Natural killer cell (primary cell): ENCODE measurements at regions not wholly inside any gene's neighbourhood (a gene's known extent, or its start where the extent isn't known, plus 50 kb on each side); places are given as distances from the start of the nearest gene placed in this dataset.

Experiments used
- ATAC-seq, 3 donors: fragments of 150-1000 bp in 2 of 3; fragments of 200-7000 bp in 1 of 3; cut with Tn5 transposase; 1 replicate in 1 of 3; 2 replicates in 2 of 3; pipeline ENCODE4 v1.10.0; 2021; ENCODE audit warnings: mild to moderate bottlenecking in 2 of 3, moderate library complexity in 2 of 3
- DNase-seq, 2 donors: peaks; one replicate each; pipeline versions ENCODE4 v3.0.0 to v3.0.0-alpha.2; 2013 to 2021; ENCODE audit warnings: mixed read lengths in 1 of 2
- H3K27ac ChIP-seq: one replicate; pipeline ENCODE4 v1.5.1; 2013; ENCODE audit warnings: mild to moderate bottlenecking, low read length
- H3K27me3 ChIP-seq: one replicate; pipeline ENCODE4 v1.6.1; 2013; ENCODE audit warnings: low read length; ENCODE audit not compliant: control insufficient read depth, insufficient read depth
- H3K36me3 ChIP-seq: one replicate; pipeline ENCODE4 v1.6.1; 2013; ENCODE audit warnings: low read length; ENCODE audit not compliant: control insufficient read depth, insufficient read depth
- H3K4me1 ChIP-seq: one replicate; pipeline ENCODE4 v1.6.1; 2013; ENCODE audit warnings: low read length; ENCODE audit not compliant: control insufficient read depth, insufficient read depth
- H3K4me3 ChIP-seq: one replicate; pipeline ENCODE4 v1.5.1; 2013; ENCODE audit warnings: low read length
- H3K9me3 ChIP-seq: one replicate; pipeline ENCODE4 v1.6.1; 2013; ENCODE audit warnings: low read length; ENCODE audit not compliant: control insufficient read depth, insufficient read depth
- H3K27ac Mint-ChIP-seq, 2 donors: one replicate each; pipeline ENCODE4 v1.8.0; 2022; ENCODE audit warnings: mild to moderate bottlenecking in 2 of 2, mixed read lengths in 2 of 2, moderate library complexity in 1 of 2
- H3K27me3 Mint-ChIP-seq, 2 donors: one replicate each; pipeline ENCODE4 v1.8.0; 2022; ENCODE audit warnings: low read depth in 2 of 2, mixed read lengths in 2 of 2
- H3K36me3 Mint-ChIP-seq: one replicate; pipeline ENCODE4 v1.8.0; 2022; ENCODE audit warnings: mixed read lengths
- H3K4me1 Mint-ChIP-seq, 2 donors: one replicate each; pipeline ENCODE4 v1.8.0; 2022; ENCODE audit warnings: mixed read lengths in 2 of 2
- H3K4me3 Mint-ChIP-seq: one replicate; pipeline ENCODE4 v1.8.0; 2022; ENCODE audit warnings: mild to moderate bottlenecking, moderate library complexity, mixed read lengths
- H3K9me3 Mint-ChIP-seq, 2 donors: one replicate each; pipeline ENCODE4 v1.8.0; 2022; ENCODE audit warnings: mixed read lengths in 2 of 2
- CTCF ChIP-seq: fragments of 200-600 bp; IDR thresholded peaks from one replicate; pipeline ENCODE4 v1.8.0; 2022; ENCODE audit warnings: antibody characterized with exemption
- WGBS: methylation state at CpG from one replicate; pipeline ENCODE4 v1.1.7; 2013; ENCODE audit warnings: missing lambda C conversion rate; ENCODE audit not compliant: insufficient coverage; 5-methylcytosine and 5-hydroxymethylcytosine counted together
- intact Hi-C: fragments of 100-400 bp; cut with micrococcal nuclease; formaldehyde crosslinking; loops from one replicate; pipeline ENCODE4 v1.14.2; 2022

GRCh38 chr4:179586460-179586859 lies 2144.2 kb upstream of the AGA start:
- 91% methylated on average over 8 of the region's 8 CpGs for WGBS
- Histone ChIP-seq H3K36me3 (no peaks in the 10 kb centered on the region), H3K4me1 (no peaks in the 10 kb centered on the region), H3K9me3 (no peaks in the 10 kb centered on the region), H3K27me3 (no peaks in the 10 kb centered on the region), H3K27ac (no peak overlapping the region), H3K4me3 (no peak overlapping the region)
- ATAC-seq (no peak), DNase-seq (no peak)
- Mint-ChIP-seq H3K4me1 (no peaks in the 10 kb centered on the region), H3K4me3 (no peak overlapping the region), H3K36me3 (peaks cover 13% of the 10 kb centered on the region), H3K27me3 (no peaks in the 10 kb centered on the region), H3K27ac (no peak overlapping the region), H3K9me3 (peaks cover 16 to 19% of the 10 kb centered on the region in 2 donors)
- TF ChIP-seq CTCF = no peak
- intact Hi-C loops = no loop called here

GRCh38 chr4:179595671-179596410 lies 2153.6 kb upstream of the AGA start:
- H3K9me3 ChIP-seq = peaks cover 2% of the 10 kb centered on the region
- H3K36me3 ChIP-seq = no peaks in the 10 kb centered on the region
- H3K27me3 ChIP-seq = no peaks in the 10 kb centered on the region
- no peak overlapping the region for H3K4me3 ChIP-seq
- Mint-ChIP-seq H3K9me3 (peaks cover 9 to 11% of the 10 kb centered on the region in 2 donors), H3K36me3 (peaks cover 4% of the 10 kb centered on the region), H3K27me3 (no peaks in the 10 kb centered on the region), H3K4me1 (no peaks in the 10 kb centered on the region), H3K4me3 (no peak overlapping the region), H3K27ac (no peak overlapping the region)
- ATAC-seq = no peak
- H3K27ac ChIP-seq = no peak overlapping the region
- no peaks in the 10 kb centered on the region for H3K4me1 ChIP-seq
- DNase-seq = no peak
- TF ChIP-seq CTCF = no peak
- 90% methylated on average over 6 of the region's 6 CpGs for WGBS
- intact Hi-C loops = no loop called here

DNA sequence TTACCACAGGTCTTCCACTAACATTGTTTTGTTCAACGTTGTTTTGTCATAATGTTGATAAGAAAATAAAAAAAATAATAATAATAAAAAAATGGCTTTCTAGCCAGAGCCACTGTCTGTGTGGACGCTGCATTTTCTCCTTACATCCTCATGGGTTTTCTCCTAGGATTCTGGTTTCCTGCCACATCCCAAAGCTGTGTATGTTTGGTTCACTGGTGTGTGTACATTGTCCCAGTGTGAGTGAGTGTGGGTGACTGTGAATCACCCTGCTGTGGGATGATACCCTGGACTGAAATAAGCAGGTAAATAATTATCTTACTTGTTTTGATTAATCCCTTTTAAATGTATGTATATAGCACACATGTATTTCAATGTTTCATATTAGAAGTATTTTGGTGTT lies 2154.4 kb upstream of the AGA start:
- H3K27ac Mint-ChIP-seq = no peak overlapping the region
- no peaks in the 10 kb centered on the region for H3K4me1 ChIP-seq
- no peak overlapping the region for H3K4me3 ChIP-seq
- H3K9me3 Mint-ChIP-seq = peaks cover 8 to 9% of the 10 kb centered on the region in 2 donors
- ATAC-seq (no peak), DNase-seq (no peak)
- intact Hi-C loops = no loop called here
- no peaks in the 10 kb centered on the region for H3K27me3 ChIP-seq
- H3K4me1 Mint-ChIP-seq = no peaks in the 10 kb centered on the region
- no peak overlapping the region for H3K4me3 Mint-ChIP-seq
- TF ChIP-seq CTCF = no peak
- H3K27me3 Mint-ChIP-seq = no peaks in the 10 kb centered on the region
- no CpG with 5 or more reads among the region's 2 CpGs for WGBS
- no peaks in the 10 kb centered on the region for H3K36me3 ChIP-seq
- H3K9me3 ChIP-seq = peaks cover 2% of the 10 kb centered on the region
- no peaks in the 10 kb centered on the region for H3K36me3 Mint-ChIP-seq
- H3K27ac ChIP-seq = no peak overlapping the region

- Histone ChIP-seq H3K27ac (no peak overlapping the region), H3K27me3 (no peaks in the 10 kb centered on the region), H3K9me3 (peaks cover 2% of the 10 kb centered on the region), H3K4me1 (no peaks in the 10 kb centered on the region), H3K36me3 (no peaks in the 10 kb centered on the region), H3K4me3 (no peak overlapping the region)
- ATAC-seq = no peak
- no peaks in the 10 kb centered on the region for H3K36me3 Mint-ChIP-seq
- peaks cover 8% of the 10 kb centered on the region in 2 donors for H3K9me3 Mint-ChIP-seq
- no peaks in the 10 kb centered on the region for H3K27me3 Mint-ChIP-seq
- 78% methylated on average over 2 of the region's 2 CpGs for WGBS
- TF ChIP-seq CTCF = no peak
- no peak overlapping the region for H3K27ac Mint-ChIP-seq
- DNase-seq = no peak
- no peaks in the 10 kb centered on the region for H3K4me1 Mint-ChIP-seq
- no peak overlapping the region for H3K4me3 Mint-ChIP-seq
- intact Hi-C loops = no loop called here
Measured at GRCh38 chr4:179597301-179597700, 2155.1 kb upstream of the AGA start.
